ENCODE measurements at regions not wholly inside any gene's neighbourhood (a gene's known extent, or its start where the extent isn't known, plus 50 kb on each side); places are given as distances from the start of the nearest gene placed in this dataset.

GRCh38 chr5:123865641-123866040 lies 353.7 kb downstream of the CSNK1G3 start:
- TF ChIP-seq GATA3 (IDR thresholded peaks at IDR 0.05; ENCODE audit: low read depth, low read length): no peak
- no peak for TF ChIP-seq GATA2 (IDR thresholded peaks at IDR 0.05; ENCODE audit: low read depth, low read length)

All from SH-SY5Y (cell line).